Stimulated activated CD4-positive, alpha-beta T cell treated with anti-CD3 and anti-CD28 coated beads, TNF-alpha, amount 100 ng/mL, for 4 hours (primary cell): ENCODE measurements at regions not wholly inside any gene's neighbourhood (a gene's known extent, or its start where the extent isn't known, plus 50 kb on each side); places are given as distances from the start of the nearest gene placed in this dataset.

Experiments used
- DNase-seq, 3 experiments: peaks; one replicate each; pipeline ENCODE4 v3.0.0-alpha.2; 2020; ENCODE audit warnings: low read depth in 3 of 3

DNA sequence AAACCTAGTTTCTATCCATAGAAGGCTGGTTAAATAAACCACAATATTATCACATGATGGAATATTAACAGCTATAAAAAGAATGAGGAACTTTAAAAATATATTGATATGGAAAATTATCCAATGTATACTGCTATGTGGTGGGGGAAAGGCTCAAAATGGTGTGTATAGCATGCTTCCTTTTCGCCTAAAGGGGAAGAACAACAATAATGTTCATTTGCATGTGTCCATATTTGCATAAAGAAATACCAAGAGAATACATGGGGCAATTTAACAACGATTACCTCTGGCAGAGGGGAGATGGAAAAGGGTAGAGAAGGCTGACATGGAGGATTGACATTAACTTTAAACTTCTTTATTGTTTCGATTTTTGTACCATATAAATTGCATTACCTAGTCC lies 121.3 kb upstream of the PARP11 start:
- DNase-seq: no peak

DNA sequence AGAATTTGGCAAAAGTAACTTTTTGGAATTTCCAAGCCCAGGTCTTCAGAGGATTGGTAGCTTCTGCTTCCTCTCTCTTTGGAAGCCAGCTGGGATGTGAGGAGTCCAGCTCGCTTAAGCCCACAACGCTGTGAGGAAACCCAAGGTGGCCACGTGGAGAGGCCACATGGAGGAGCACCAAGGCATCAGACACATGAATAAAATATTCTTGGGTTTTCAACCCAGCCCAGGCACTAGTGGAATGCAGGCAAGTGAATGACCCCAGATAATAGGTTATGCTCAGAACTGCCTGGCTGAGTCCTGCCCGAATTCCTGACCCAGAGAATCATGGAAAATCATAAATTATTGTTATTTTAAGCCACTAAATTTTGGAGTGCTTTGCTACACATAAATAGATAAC lies 119.7 kb upstream of the PARP11 start:
- no peak for DNase-seq

- no peak for DNase-seq
These were observed 118.8 kb upstream of the PARP11 start for GRCh38 chr12:3991798-3992580.

DNA sequence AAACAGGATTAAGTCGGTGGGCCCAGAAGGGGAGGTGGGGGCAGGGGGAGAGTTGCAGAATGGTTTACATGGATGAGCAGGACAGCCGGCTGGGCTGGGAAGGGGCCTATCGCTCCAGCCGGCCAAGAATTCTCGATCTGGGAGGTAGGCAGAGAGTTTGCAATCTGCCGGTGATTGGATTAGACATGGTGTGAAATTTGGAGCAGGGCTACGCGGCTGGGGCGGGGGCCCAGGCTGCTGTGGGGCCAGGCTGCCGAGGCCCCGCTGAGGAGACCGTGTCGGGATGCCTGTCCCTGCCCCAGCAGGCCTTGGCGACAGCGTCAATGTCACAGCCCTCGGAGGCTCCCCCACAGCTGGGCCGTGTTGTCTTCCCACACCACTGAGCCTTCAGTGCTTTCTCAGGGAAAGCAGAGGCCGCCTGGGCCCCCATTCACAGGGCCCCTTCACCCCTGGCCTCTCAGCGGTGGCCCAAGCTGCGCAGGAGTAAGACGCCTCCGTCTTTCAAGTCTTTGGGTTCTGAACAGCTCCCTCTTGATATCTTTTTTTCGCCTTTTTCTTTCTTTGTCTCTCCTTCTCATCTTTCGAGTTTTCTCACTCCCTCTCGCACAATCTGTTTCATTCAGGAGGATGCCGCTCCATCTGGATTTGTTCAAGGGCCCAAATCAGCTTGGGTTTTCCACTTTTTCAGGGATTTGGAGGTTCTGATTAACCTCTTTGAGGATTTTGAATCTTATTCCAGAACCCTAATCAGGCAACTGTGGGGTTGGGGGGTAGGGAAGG lies 117.5 kb upstream of the PARP11 start:
- no peak for DNase-seq

DNA sequence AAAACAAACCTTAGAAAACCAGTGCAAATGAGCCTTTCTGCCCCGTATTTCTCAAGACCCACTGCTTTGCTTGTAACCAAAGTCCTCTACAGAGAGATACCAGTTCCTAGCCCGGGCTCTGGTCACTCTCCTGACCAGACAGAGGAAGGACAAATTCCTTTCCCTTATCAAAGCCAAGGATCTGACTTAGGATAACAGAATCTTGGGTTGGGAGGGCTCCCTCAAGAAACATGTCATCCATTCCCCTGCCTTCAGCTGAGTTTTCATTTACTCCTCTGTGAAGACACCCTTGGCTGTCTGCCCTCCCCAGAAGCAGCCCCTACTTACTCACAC lies 116.0 kb upstream of the PARP11 start:
- DNase-seq: no peak

DNA sequence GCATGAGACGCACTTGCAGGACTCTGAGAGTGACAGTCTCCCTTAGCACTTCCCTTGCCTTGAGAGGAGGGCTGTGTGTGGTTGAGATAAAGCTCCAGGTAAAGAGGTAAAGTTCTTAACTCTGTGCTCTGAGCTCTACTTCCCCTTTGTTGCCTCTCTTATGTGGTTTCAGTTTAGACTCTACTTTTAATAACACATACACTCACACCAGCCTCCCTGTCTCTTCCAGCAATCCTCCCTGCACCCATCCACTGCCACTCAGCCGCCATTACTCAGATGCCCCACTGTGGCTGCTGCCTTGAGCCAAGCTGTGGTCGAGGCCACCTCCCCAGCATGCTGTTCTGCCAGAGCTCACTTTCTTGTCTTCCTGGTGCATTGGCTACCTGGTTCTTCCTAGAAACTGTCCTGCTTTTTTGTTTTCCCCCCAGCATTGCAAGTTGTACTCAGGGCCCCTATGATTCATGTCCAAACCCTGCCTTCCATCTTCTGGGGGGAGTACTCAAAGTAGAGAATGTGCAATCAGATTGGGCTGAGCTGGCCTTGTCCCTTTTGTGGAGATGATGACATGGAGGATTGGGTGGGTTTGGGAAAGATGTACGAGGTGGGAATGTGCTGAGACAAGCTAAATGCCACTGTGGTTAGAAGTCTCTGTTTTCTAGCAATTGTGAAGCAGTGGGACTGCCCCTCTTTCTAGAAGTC lies 115.5 kb upstream of the PARP11 start:
- no peak for DNase-seq

- DNase-seq: no peak
These were observed 114.4 kb upstream of the PARP11 start for GRCh38 chr12:3987571-3987970.

DNA sequence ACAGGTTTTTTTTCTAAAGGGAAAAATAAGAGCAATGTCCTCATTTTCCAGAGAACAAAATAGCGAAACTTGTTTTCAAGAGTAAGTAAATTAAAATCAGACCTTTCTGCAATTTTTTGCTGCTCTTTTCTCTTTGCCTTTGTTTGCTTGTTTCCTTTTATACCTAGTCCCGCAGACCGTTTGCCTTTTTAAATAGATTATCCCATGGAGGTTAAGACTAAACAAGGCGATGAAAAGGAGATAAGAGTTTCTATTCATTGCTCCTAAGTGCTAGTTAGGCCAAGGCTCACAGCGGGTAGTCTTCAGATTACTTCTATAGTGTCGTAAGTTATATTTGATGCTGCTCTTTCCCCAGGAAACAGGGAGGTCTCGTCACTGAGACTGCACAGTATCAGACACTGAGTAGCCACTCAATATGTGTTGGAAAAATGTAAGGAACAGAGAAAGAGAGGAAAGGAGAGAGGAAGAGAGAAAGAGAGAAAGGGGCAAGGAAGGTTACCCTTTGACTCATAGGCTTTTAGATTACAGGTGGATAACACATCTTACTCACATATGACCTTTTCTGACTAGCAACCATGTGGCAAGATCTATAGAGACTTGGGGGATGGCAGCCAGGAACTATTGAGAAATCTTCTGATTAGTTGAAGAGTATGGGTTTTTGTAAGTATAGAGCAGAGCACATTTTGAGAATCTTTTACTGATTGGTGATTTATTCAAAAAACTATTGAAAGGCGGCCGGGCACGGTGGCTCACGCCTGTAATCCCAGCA lies 107.5 kb upstream of the PARP11 start:
- no peak for DNase-seq

GRCh38 chr12:3977621-3978020 lies 104.4 kb upstream of the PARP11 start:
- DNase-seq: no peak

DNA sequence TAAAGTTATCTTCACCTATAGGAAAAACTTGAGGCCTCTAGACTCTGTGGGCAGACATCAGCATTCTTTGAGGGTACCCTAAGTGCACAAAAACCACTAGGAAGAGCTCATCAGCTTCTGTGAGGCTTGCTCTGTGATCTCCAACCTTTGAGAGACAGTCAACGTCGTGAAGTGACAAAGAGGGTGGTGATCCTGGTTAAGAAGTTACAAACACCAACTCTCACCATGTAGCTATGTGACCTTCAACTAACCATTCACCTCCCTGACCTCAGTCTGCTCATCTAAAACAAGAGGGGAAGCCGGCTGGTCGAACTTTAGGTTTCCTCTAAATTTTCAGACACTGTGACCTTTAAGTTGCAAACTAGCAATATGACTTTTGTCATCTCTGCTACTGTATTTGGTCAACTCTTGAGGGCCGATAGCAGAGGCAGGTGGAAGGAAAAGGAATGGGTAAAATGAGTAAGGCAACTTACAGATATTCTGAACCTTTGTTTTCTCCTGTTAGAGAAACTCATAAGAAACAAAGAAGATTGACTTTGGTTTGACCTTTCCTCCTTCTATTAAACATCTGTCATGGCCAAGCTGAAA lies 103.2 kb upstream of the PARP11 start:
- DNase-seq: no peak

- DNase-seq: no peak
These were observed 102.5 kb upstream of the PARP11 start for GRCh38 chr12:3975652-3976051.

- DNase-seq: no peak
These were observed 101.7 kb upstream of the PARP11 start for GRCh38 chr12:3974883-3975282.

GRCh38 chr12:3973973-3974644 lies 100.9 kb upstream of the PARP11 start:
- DNase-seq: no peak

DNA sequence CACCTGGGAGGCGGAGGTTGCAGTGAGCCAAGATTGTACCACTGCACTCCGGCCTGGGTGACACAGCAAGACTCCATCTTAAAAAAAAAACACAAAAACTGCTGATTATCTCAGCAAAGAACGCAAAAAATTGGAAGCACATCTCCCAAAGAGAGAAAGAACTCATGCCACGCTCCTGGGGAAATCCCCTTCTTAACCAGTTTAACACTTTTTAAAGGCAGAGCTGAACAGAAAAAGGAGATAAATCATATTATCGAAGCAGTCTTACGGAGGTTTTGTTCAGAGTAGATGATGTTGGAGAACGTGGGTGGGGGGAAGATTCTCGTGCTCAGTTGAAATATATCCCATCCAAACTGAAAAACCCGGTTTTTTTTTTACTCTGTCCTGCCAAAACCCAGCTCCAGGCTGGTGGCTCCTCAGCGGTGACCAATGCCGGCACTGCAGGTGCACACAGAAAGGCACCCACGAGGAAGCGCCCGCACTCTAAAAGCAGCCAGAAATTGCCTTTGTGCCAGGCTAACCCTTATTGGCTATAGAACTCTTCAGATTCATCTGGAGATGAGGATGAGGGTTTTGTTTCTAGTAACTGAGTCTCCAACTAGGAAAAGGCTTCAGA lies 100.2 kb upstream of the PARP11 start:
- DNase-seq: no peak

DNA sequence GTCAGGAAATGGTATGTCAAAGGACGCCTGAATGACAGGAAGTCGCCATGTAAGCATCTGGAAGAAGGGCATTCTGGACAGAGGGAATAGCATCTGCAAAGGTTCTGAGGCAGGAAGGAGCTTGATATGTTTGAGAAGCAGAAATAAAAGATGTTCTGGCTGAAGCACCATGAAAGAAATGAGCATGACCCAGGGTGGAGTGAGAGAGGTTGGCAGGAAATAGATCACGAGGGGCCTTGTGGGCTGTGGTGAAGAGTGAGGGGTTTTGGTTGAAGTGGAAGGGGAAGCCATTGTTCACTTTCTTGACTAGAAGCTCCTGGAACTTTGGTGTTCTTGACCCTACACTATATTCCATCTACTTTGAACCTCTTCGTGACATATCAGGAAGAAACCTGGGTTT lies 99.4 kb upstream of the PARP11 start:
- no peak for DNase-seq

- DNase-seq: no peak
These were observed 95.3 kb upstream of the PARP11 start for GRCh38 chr12:3968523-3968922.

DNA sequence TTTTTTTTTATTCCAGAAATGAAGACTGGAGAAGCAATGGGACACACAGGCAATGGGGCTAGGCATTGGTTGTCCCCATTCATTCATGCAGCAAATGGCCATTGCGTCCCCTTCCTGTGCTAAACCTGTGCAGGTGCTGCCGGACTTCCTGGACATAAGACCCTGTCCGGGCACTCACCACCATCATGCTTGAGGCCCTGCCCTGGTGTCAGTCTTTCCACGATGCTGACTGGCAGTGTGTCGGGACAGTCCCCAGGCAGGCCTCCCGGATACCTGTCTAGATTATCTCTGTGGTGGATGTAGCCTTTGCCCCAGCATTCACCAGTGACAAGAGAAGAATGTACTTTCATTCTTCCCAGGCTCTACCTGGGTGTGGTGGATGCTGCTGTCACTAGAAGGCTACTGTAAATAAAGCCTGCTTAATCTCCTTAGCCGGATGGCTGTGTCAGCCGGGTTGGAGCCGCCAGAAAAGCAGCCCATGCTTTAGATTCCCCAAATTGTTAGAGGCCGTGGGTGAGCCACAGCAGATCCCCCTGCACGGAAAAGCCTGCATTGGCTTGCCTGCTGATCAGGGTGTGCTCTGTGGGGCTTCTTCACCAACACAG lies 94.5 kb upstream of the PARP11 start:
- DNase-seq: no peak

DNA sequence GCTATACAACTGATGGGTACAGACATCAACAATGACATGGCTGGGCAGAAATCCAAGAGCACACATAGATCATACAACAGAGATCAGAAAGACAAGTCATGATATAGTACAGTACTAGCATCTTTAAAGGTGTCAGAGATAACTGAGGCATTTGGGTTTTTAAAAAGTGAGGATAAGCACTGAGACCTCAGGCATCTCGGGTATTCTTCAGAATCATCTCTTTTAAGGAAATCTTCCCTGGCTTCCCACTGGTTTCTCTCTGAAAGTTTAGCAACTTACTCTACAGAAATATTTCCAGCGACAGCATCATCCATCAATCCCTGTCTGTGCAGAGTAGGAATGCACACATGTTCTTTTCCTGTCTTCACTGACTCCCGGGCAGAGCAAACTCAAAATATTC lies 93.2 kb upstream of the PARP11 start:
- no peak for DNase-seq

GRCh38 chr12:3965046-3965445 lies 91.8 kb upstream of the PARP11 start:
- no peak for DNase-seq

GRCh38 chr12:3964439-3964838 lies 91.2 kb upstream of the PARP11 start:
- no peak for DNase-seq
